Caco-2 (cell line): ENCODE measurements at regions not wholly inside any gene's neighbourhood (a gene's known extent, or its start where the extent isn't known, plus 50 kb on each side); places are given as distances from the start of the nearest gene placed in this dataset.

ENCODE experiments used
- BruUV-seq: library from RNA; stranded (reverse); fragments of 400-500 nt; replicated peaks from 2 replicates; lab custom pipeline; 2021; lab: Mats Ljungman, UMichigan
- CTCF ChIA-PET: fragments of 300-600 bp; sonication (Branson Sonifier 250); formaldehyde crosslinking; loops from one replicate; lab custom pipeline; 2022; ENCODE audit warnings: antibody characterized with exemption; lab: Charles Lee
- POLR2A ChIA-PET: fragments of 300-600 bp; sonication (Branson Sonifier 250); formaldehyde crosslinking; loops from one replicate; lab custom pipeline; 2022; ENCODE audit warnings: antibody characterized with exemption; lab: Charles Lee
- DNase-seq, 2 experiments: peaks; one replicate each; pipeline versions ENCODE4 v3.0.0 to v3.0.0-alpha.2; 2020 to 2022
- H3K27me3 ChIP-seq: replicated peaks from 2 replicates; pipeline ENCODE4 v1.6.0; 2011; ENCODE audit warnings: low read length; ENCODE audit not compliant: control insufficient read depth, insufficient read depth
- H3K36me3 ChIP-seq: 2 replicates; pipeline ENCODE4 v1.5.1; 2011; ENCODE audit warnings: low read length; ENCODE audit not compliant: control insufficient read depth, insufficient read depth
- H3K4me1 ChIP-seq: fragments of 250-450 bp; sonication (Bioruptor Pico); 2 replicates; pipeline ENCODE4 v1.5.1; 2020; ENCODE audit warnings: mild to moderate bottlenecking
- H3K4me3 ChIP-seq: 2 replicates; pipeline ENCODE4 v1.5.1; 2011; ENCODE audit warnings: low read depth, mild to moderate bottlenecking, control low read depth, low read length
- H3K9me3 ChIP-seq: fragments of 250-450 bp; sonication (Bioruptor Pico); 2 replicates; pipeline ENCODE4 v1.5.1; 2020; ENCODE audit warnings: mild to moderate bottlenecking, moderate library complexity
- H3K27ac Mint-ChIP-seq: one replicate; pipeline ENCODE4 v1.8.0; 2022; ENCODE audit warnings: mixed read lengths; ENCODE audit not compliant: unreplicated experiment
- H3K27me3 Mint-ChIP-seq: one replicate; pipeline ENCODE4 v1.8.0; 2022; ENCODE audit warnings: mixed read lengths; ENCODE audit not compliant: insufficient read depth, unreplicated experiment
- H3K36me3 Mint-ChIP-seq: one replicate; pipeline ENCODE4 v1.8.0; 2022; ENCODE audit warnings: mild to moderate bottlenecking, mixed read lengths; ENCODE audit not compliant: insufficient read depth, unreplicated experiment
- H3K4me1 Mint-ChIP-seq: one replicate; pipeline ENCODE4 v1.8.0; 2022; ENCODE audit warnings: low read depth, mixed read lengths; ENCODE audit not compliant: unreplicated experiment
- H3K4me3 Mint-ChIP-seq: one replicate; pipeline ENCODE4 v1.8.0; 2022; ENCODE audit warnings: mild to moderate bottlenecking, moderate library complexity, mixed read lengths; ENCODE audit not compliant: unreplicated experiment
- H3K9me3 Mint-ChIP-seq: one replicate; pipeline ENCODE4 v1.8.0; 2022; ENCODE audit warnings: mixed read lengths; ENCODE audit not compliant: unreplicated experiment
- CTCF ChIP-seq, 2 experiments: fragments of 200-600 bp in 1 of 2; IDR thresholded peaks; 1 replicate in 1 of 2; 2 replicates in 1 of 2; pipeline versions ENCODE4 v1.5.1 to v1.8.0; 2011 to 2022; ENCODE audit warnings: antibody characterized with exemption in 1 of 2, control low read depth in 1 of 2, inconsistent platforms in 1 of 2, low read depth in 1 of 2, low read length in 1 of 2, mild to moderate bottlenecking in 1 of 2, moderate library complexity in 1 of 2; ENCODE audit not compliant: insufficient read depth in 1 of 2, severe bottlenecking in 1 of 2, unreplicated experiment in 1 of 2
- intact Hi-C: fragments of 100-400 bp; cut with micrococcal nuclease; formaldehyde crosslinking; loops from one replicate; pipeline ENCODE4 v1.10.0; 2022; ENCODE audit not compliant: unreplicated experiment

- Mint-ChIP-seq H3K36me3 (peaks cover 1% of the 10 kb centered on the region), H3K27ac (no peak overlapping the region)
- intact Hi-C loops: no loop called here
Measured at GRCh38 chr18:61738488-61738887, 154.3 kb downstream of the RNF152 start.

GRCh38 chr18:61738042-61738441 lies 154.8 kb downstream of the RNF152 start:
- H3K27ac Mint-ChIP-seq: no peak overlapping the region
- intact Hi-C loops: no loop called here
- BruUV-seq: no TSS peak

More at GRCh38 chr18:61738488-61738887, 154.3 kb downstream of the RNF152 start:
- H3K9me3 Mint-ChIP-seq: no peaks in the 10 kb centered on the region
- BruUV-seq: no TSS peak
- Histone ChIP-seq H3K9me3 (no peaks in the 10 kb centered on the region), H3K4me1 (no peaks in the 10 kb centered on the region), H3K36me3 (no peaks in the 10 kb centered on the region), H3K4me3 (no peak overlapping the region), H3K27me3 (no peaks in the 10 kb centered on the region)
- no peak overlapping the region for H3K4me3 Mint-ChIP-seq
- no peak for TF ChIP-seq CTCF (IDR thresholded peaks at IDR 0.05; ENCODE audit: insufficient read depth in 1 of 2, low read depth in 1 of 2, low read length in 1 of 2, severe bottlenecking in 1 of 2, unreplicated experiment in 1 of 2)
- ChIA-PET CTCF (no interaction called here), POLR2A (no interaction called here)
- DNase-seq: no peak
- H3K4me1 Mint-ChIP-seq: peaks cover 7% of the 10 kb centered on the region
- H3K27me3 Mint-ChIP-seq: no peaks in the 10 kb centered on the region

GRCh38 chr18:61736133-61736532 lies 156.7 kb downstream of the RNF152 start:
- CTCF ChIA-PET: no interaction called here
- no peak for DNase-seq
- H3K27me3 ChIP-seq: no peaks in the 10 kb centered on the region
- no peak overlapping the region for H3K4me3 Mint-ChIP-seq
- H3K36me3 ChIP-seq: no peaks in the 10 kb centered on the region
- H3K4me1 Mint-ChIP-seq: peaks cover 7% of the 10 kb centered on the region
- BruUV-seq: no TSS peak
- no peak for TF ChIP-seq CTCF (IDR thresholded peaks at IDR 0.05; ENCODE audit: insufficient read depth in 1 of 2, low read depth in 1 of 2, low read length in 1 of 2, severe bottlenecking in 1 of 2, unreplicated experiment in 1 of 2)
- H3K9me3 ChIP-seq: no peaks in the 10 kb centered on the region
- POLR2A ChIA-PET: no interaction called here
- H3K4me3 ChIP-seq: no peak overlapping the region
- peaks cover 6% of the 10 kb centered on the region for H3K36me3 Mint-ChIP-seq
- intact Hi-C loops: no loop called here
- no peaks in the 10 kb centered on the region for H3K4me1 ChIP-seq
- H3K9me3 Mint-ChIP-seq: no peaks in the 10 kb centered on the region
- no peaks in the 10 kb centered on the region for H3K27me3 Mint-ChIP-seq
- no peak overlapping the region for H3K27ac Mint-ChIP-seq

More at GRCh38 chr18:61738042-61738441, 154.8 kb downstream of the RNF152 start:
- H3K36me3 ChIP-seq: no peaks in the 10 kb centered on the region
- DNase-seq: no peak
- ChIA-PET POLR2A (no interaction called here), CTCF (no interaction called here)
- no peak overlapping the region for H3K4me3 ChIP-seq
- H3K9me3 ChIP-seq: no peaks in the 10 kb centered on the region
- peaks cover 7% of the 10 kb centered on the region for H3K4me1 Mint-ChIP-seq
- H3K9me3 Mint-ChIP-seq: no peaks in the 10 kb centered on the region
- no peak for TF ChIP-seq CTCF (IDR thresholded peaks at IDR 0.05; ENCODE audit: insufficient read depth in 1 of 2, low read depth in 1 of 2, low read length in 1 of 2, severe bottlenecking in 1 of 2, unreplicated experiment in 1 of 2)
- H3K4me1 ChIP-seq: no peaks in the 10 kb centered on the region
- no peak overlapping the region for H3K4me3 Mint-ChIP-seq
- H3K27me3 ChIP-seq: no peaks in the 10 kb centered on the region
- H3K27me3 Mint-ChIP-seq: no peaks in the 10 kb centered on the region
- H3K36me3 Mint-ChIP-seq: peaks cover 6% of the 10 kb centered on the region
